Ishikawa (cell line): ENCODE measurements at regions not wholly inside any gene's neighbourhood (a gene's known extent, or its start where the extent isn't known, plus 50 kb on each side); places are given as distances from the start of the nearest gene placed in this dataset.

Source experiments
- CEBPB ChIP-seq: IDR thresholded peaks from 2 replicates; pipeline ENCODE4 v1.6.1; 2012
- CREB1 ChIP-seq: IDR thresholded peaks from 2 replicates; pipeline ENCODE4 v1.6.1; 2012; ENCODE audit warnings: low read depth
- EGR1 ChIP-seq: IDR thresholded peaks from 2 replicates; pipeline ENCODE4 v1.6.1; 2012
- EP300 ChIP-seq: IDR thresholded peaks from 2 replicates; pipeline ENCODE4 v1.6.1; 2012; ENCODE audit warnings: borderline replicate concordance
- FOXM1 ChIP-seq: IDR thresholded peaks from 2 replicates; pipeline ENCODE4 v1.6.1; 2012; ENCODE audit warnings: low read depth, borderline replicate concordance
- NFIC ChIP-seq: IDR thresholded peaks from 2 replicates; pipeline ENCODE4 v1.6.1; 2012
- RAD21 ChIP-seq: IDR thresholded peaks from 2 replicates; pipeline ENCODE4 v1.6.1; 2012; ENCODE audit warnings: low read depth
- REST ChIP-seq: IDR thresholded peaks from 2 replicates; pipeline ENCODE4 v1.6.1; 2012; ENCODE audit warnings: low read depth, mild to moderate bottlenecking
- TAF1 ChIP-seq: IDR thresholded peaks from 2 replicates; pipeline ENCODE4 v1.6.1; 2012; ENCODE audit warnings: low read depth, mild to moderate bottlenecking
- TCF12 ChIP-seq: IDR thresholded peaks from 2 replicates; pipeline ENCODE4 v1.6.1; 2012; ENCODE audit warnings: low read depth
- TEAD4 ChIP-seq: IDR thresholded peaks from 2 replicates; pipeline ENCODE4 v1.6.1; 2012
- USF1 ChIP-seq: IDR thresholded peaks from 2 replicates; pipeline ENCODE4 v1.6.1; 2012
- YY1 ChIP-seq: IDR thresholded peaks from 2 replicates; pipeline ENCODE4 v1.6.1; 2012; ENCODE audit warnings: low read depth
- ZBTB7A ChIP-seq: IDR thresholded peaks from 2 replicates; pipeline ENCODE4 v1.6.1; 2012; ENCODE audit warnings: low read depth
- TF ChIP-seq, protein P1 (sequence below): IDR thresholded peaks from 2 replicates; pipeline ENCODE4 v1.6.1; 2012

DNA sequence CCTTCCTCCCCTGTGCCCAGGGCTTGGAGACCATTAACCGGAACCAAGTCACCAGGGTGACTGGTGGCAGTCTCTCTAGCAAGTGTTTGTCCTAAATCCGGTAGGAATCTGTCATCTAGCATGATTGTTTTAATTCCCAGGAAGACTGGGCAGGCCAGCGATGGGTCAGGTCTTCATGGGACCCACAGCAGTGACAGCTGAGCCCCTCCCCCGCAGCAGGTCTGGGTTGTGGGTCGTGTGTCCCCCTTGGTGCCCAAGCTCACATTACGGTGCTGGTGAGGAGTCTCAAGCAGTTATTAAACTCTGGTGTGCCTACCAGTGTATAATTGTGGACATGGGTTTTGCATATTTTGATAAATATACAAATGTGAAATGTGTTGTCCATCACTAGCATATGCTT lies 466.5 kb downstream of the MATN1 start:
- TF ChIP-seq NFIC, result no peak

DNA sequence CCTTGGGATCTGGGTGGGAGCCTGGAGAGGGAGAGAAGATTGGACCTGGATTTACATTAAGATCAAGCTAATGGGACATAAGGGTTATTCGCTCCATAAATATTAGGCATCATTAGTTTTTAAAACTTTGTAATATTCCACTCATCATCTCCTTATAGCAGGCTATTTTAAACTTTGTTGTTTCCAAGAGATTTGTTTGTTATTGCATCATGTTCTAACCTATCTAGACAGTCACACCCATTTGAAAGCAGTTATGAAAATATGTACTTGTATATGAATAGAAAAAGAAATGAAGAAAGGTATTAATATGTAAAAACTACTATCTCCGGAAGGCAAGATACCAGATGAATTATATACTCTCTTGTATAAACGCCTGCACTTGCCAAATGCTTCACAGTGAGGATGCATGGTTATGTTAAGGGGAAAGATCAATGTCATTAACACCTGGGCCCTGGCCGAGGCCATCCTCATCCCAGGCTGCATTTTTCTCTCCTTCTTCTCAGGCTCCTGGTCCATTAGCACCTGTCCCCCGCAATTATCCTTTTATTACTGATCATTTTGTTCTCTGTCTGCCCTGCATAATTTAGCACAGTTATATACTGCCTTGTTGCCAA lies 468.2 kb downstream of the MATN1 start:
- TF ChIP-seq EP300 (no peak), ZBTB7A (no peak), TAF1 (no peak), EGR1 (no peak), TEAD4 (no peak), CREB1 (no peak), YY1 (no peak), FOXM1 (no peak), CEBPB (no peak), TCF12 (no peak), USF1 (no peak), NFIC (no peak), RAD21 (no peak), REST (no peak)
- TF ChIP-seq, protein P1, sequence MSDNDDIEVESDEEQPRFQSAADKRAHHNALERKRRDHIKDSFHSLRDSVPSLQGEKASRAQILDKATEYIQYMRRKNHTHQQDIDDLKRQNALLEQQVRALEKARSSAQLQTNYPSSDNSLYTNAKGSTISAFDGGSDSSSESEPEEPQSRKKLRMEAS, result no peak

DNA sequence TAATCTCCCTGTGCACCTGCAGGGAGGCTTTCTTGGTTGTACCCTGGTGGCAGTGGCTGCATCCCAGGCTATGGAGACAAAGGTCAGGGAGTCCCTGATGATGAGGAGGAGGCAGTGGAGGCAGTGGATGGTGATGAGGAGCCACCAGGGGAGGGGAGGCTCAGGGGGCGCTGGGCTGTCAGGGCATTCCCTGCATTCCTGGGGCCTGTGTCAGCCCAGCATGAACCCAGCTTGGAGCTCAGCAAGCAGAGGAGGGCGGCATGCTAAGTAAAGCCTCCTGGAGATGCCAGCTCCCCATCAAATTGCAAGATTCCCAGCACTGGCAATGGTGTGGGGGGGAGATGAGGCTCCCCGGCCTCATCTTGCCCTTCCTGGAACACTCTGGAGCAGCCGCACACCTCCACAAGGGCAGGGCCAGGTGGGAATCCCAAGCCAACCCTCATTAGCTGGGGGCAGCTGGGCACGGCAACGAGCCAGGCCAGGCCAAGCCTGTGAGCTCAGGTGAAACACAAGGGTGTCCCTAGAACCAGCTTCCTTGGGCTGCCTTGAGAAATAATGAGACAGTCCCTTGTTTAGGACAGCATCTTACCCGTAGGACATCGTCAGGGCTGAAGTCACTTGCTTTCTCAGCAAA lies 469.5 kb downstream of the MATN1 start:
- TF ChIP-seq FOXM1 (no peak), NFIC (no peak), RAD21 (no peak), ZBTB7A (no peak), EP300 (no peak)

DNA sequence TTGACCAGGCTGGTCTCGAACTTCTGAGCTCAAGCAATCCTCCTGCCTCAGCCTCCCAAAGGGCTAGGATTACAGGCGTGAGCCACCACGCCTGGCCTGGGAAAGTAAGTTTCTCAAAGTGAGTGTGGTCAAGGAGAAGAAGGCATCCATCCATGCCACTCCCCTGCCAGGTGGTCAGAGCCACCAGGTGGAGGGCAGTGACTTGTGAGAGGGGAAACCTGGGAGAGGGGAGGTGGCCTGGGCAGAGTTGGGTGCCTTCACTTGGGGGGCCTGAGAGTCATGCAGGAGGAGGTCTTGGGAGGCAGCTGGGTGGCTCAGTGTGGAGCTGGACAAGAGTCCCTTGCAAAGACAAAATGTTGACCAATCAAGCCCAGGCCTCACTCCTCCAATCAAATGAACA lies 470.0 kb downstream of the MATN1 start:
- no peak for TF ChIP-seq REST
- no peak for TF ChIP-seq TAF1
- no peak for TF ChIP-seq CREB1
- no peak for TF ChIP-seq RAD21
- TF ChIP-seq EP300, result no peak
- no peak for TF ChIP-seq CEBPB
- no peak for TF ChIP-seq NFIC
- TF ChIP-seq FOXM1, result no peak
- TF ChIP-seq USF1, result no peak
- no peak for TF ChIP-seq TCF12

DNA sequence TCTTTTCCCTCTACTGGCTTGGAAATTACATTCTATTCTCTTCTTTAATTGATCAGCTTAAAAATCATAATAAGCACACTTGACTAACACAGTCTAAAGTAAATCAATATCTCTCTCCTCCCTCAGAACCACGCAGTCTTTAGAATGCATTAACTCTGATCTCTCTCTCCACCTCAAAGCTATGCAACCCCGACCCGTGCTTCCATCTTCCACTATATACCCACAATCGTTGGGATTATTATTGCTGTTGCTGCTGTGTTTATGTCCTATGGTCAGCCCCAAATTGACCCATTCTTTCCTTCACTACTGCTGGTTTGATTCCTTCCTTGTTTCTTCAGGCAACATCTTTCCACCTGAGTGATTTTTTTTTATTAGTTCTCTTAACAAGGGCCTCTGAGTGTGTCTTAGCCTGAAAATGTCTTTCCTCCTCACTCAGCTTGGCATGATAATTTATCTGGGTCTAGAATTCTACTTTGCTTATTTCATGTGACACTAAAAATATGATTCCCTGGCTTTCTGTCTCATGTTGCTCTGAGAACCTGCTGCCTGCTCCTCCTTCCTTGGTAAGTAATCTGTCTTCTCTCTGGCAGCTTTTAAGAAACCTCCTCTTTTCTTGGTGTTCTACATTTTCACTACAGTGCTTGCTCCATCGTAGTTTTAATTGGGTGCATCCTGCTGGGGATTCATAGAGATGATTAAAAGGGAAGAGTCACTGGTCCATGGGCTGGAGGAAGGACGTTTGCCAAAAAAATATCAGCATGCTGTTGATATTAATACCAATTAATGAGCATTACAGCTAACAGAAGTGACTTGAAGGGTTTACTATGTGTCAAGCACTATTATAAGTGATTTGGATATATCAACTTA lies 472.2 kb downstream of the MATN1 start:
- TF ChIP-seq CREB1, result no peak
- TF ChIP-seq ZBTB7A, result no peak
- no peak for TF ChIP-seq REST
- TF ChIP-seq, protein P1, result no peak
- TF ChIP-seq TCF12, result no peak
- no peak for TF ChIP-seq EP300
- no peak for TF ChIP-seq YY1
- TF ChIP-seq TEAD4, result no peak
- no peak for TF ChIP-seq EGR1
